Left renal pelvis (tissue), 4 donors: ENCODE measurements at regions not wholly inside any gene's neighbourhood (a gene's known extent, or its start where the extent isn't known, plus 50 kb on each side); places are given as distances from the start of the nearest gene placed in this dataset.

Experiments
- DNase-seq, 4 donors: peaks; one replicate each; pipeline ENCODE4 v3.0.0-alpha.2; 2013; ENCODE audit warnings: low read depth in 4 of 4, low spot score in 3 of 4

- DNase-seq, result no peak
These were observed 67.5 kb upstream of the LEF1 start for GRCh38 chr4:108236264-108236663.

GRCh38 chr4:108227923-108228322 lies 59.2 kb upstream of the LEF1 start:
- DNase-seq, result no peak

GRCh38 chr4:108224611-108225053 lies 55.9 kb upstream of the LEF1 start:
- no peak for DNase-seq

- no peak for DNase-seq
These were observed 54.6 kb upstream of the LEF1 start for GRCh38 chr4:108223313-108223712.

- no peak for DNase-seq
These were observed 51.3 kb upstream of the LEF1 start for GRCh38 chr4:108219998-108220397.
